ENCODE measurements at regions not wholly inside any gene's neighbourhood (a gene's known extent, or its start where the extent isn't known, plus 50 kb on each side); places are given as distances from the start of the nearest gene placed in this dataset.

- no peaks in the 10 kb centered on the region for H3K9me3 ChIP-seq (replicated peaks; ENCODE audit: insufficient read depth, low read length)
- no peak overlapping the region for H3K4me2 ChIP-seq (ENCODE audit: low read depth, low read length)
- TF ChIP-seq CTCF (IDR thresholded peaks at IDR 0.05; ENCODE audit: low read length), result no peak
- TF ChIP-seq EZH2phosphoT487 (IDR thresholded peaks at IDR 0.05; ENCODE audit: low read length), result no peak
- no peak for TF ChIP-seq EZH2 (optimal IDR thresholded peaks at IDR 0.05; ENCODE audit: low read depth, low read length)
- no peaks in the 10 kb centered on the region for H4K20me1 ChIP-seq (ENCODE audit: insufficient read depth, low read length)
- no peaks in the 10 kb centered on the region for H3K9me2 ChIP-seq (replicated peaks; ENCODE audit: insufficient read depth, low read length)
- no peaks in the 10 kb centered on the region for H3K4me1 ChIP-seq (ENCODE audit: low read length)
- H3K9ac ChIP-seq (ENCODE audit: low read length), result no peak overlapping the region
- no peaks in the 10 kb centered on the region for H3K27me3 ChIP-seq (replicated peaks; ENCODE audit: insufficient read depth, low read length)
- H2AFZ ChIP-seq (ENCODE audit: low read length), result no peak overlapping the region
- no peak for DNase-seq
- H3K79me2 ChIP-seq (ENCODE audit: low read length), result no peaks in the 10 kb centered on the region
- H3K36me3 ChIP-seq (replicated peaks; ENCODE audit: insufficient read depth, low read length), result no peaks in the 10 kb centered on the region
- H3F3A ChIP-seq (ENCODE audit: insufficient read depth, low read length), result no peaks in the 10 kb centered on the region
- H3K4me3 ChIP-seq (ENCODE audit: low read length), result no peak overlapping the region
- H3K27ac ChIP-seq (ENCODE audit: low read length), result no peak overlapping the region
Observed at GRCh38 chr6:40815731-40816130, 223.3 kb downstream of the UNC5CL start.

- Histone ChIP-seq H3K36me3 (replicated peaks; ENCODE audit: insufficient read depth, low read length) (no peaks in the 10 kb centered on the region), H4K20me1 (ENCODE audit: insufficient read depth, low read length) (no peaks in the 10 kb centered on the region), H3K4me3 (ENCODE audit: low read length) (no peak overlapping the region), H3F3A (ENCODE audit: insufficient read depth, low read length) (no peaks in the 10 kb centered on the region), H3K4me1 (ENCODE audit: low read length) (no peaks in the 10 kb centered on the region), H3K9me2 (replicated peaks; ENCODE audit: insufficient read depth, low read length) (no peaks in the 10 kb centered on the region), H3K9me3 (replicated peaks; ENCODE audit: insufficient read depth, low read length) (no peaks in the 10 kb centered on the region), H3K4me2 (ENCODE audit: low read depth, low read length) (no peak overlapping the region), H3K79me2 (ENCODE audit: low read length) (no peaks in the 10 kb centered on the region), H3K27ac (ENCODE audit: low read length) (no peak overlapping the region), H3K27me3 (replicated peaks; ENCODE audit: insufficient read depth, low read length) (no peaks in the 10 kb centered on the region), H2AFZ (ENCODE audit: low read length) (no peak overlapping the region), H3K9ac (ENCODE audit: low read length) (no peak overlapping the region)
- DNase-seq, result no peak
- TF ChIP-seq CTCF (IDR thresholded peaks at IDR 0.05; ENCODE audit: low read length) (no peak), EZH2 (optimal IDR thresholded peaks at IDR 0.05; ENCODE audit: low read depth, low read length) (no peak), EZH2phosphoT487 (IDR thresholded peaks at IDR 0.05; ENCODE audit: low read length) (no peak)
Observed at GRCh38 chr6:40810171-40810570, 223.0 kb upstream of the LRFN2 start.

GRCh38 chr6:40809627-40810026 lies 222.5 kb upstream of the LRFN2 start:
- H3K79me2 ChIP-seq (ENCODE audit: low read length), result no peaks in the 10 kb centered on the region
- no peaks in the 10 kb centered on the region for H3K9me2 ChIP-seq (replicated peaks; ENCODE audit: insufficient read depth, low read length)
- no peaks in the 10 kb centered on the region for H3K9me3 ChIP-seq (replicated peaks; ENCODE audit: insufficient read depth, low read length)
- H3K4me3 ChIP-seq (ENCODE audit: low read length), result no peak overlapping the region
- no peaks in the 10 kb centered on the region for H3F3A ChIP-seq (ENCODE audit: insufficient read depth, low read length)
- H2AFZ ChIP-seq (ENCODE audit: low read length), result no peak overlapping the region
- H3K4me2 ChIP-seq (ENCODE audit: low read depth, low read length), result no peak overlapping the region
- no peaks in the 10 kb centered on the region for H3K27me3 ChIP-seq (replicated peaks; ENCODE audit: insufficient read depth, low read length)
- DNase-seq, result no peak
- no peak overlapping the region for H3K27ac ChIP-seq (ENCODE audit: low read length)
- H3K4me1 ChIP-seq (ENCODE audit: low read length), result no peaks in the 10 kb centered on the region
- no peak for TF ChIP-seq EZH2phosphoT487 (IDR thresholded peaks at IDR 0.05; ENCODE audit: low read length)
- TF ChIP-seq EZH2 (optimal IDR thresholded peaks at IDR 0.05; ENCODE audit: low read depth, low read length), result no peak
- no peak for TF ChIP-seq CTCF (IDR thresholded peaks at IDR 0.05; ENCODE audit: low read length)
- no peaks in the 10 kb centered on the region for H4K20me1 ChIP-seq (ENCODE audit: insufficient read depth, low read length)
- H3K36me3 ChIP-seq (replicated peaks; ENCODE audit: insufficient read depth, low read length), result no peaks in the 10 kb centered on the region
- H3K9ac ChIP-seq (ENCODE audit: low read length), result no peak overlapping the region

All from MM.1S (cell line).